ENCODE measurements at regions not wholly inside any gene's neighbourhood (a gene's known extent, or its start where the extent isn't known, plus 50 kb on each side); places are given as distances from the start of the nearest gene placed in this dataset.

DNA sequence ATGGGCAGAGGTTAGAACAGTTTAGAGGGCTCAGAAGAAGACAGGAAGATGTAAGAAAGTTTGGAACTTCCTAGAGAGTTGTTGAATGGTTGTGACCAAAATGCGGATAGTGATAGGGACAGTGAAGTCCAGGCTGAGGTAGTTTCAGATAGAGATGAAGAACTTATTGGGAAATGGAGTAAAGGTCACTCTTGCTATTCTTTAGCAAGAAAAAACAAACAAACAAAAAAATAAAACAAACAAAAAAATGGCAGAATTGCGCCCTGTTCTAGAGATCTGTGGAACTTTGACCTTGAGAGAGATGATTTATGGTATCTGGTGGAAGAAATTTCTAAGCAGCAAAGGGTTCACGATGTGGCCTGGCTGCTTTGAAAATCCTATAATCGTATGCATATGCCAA, 185.1 kb upstream of the SFRP2 start:
- SMC1A ChIA-PET (ENCODE audit: uncharacterized antibody, unreplicated experiment): no interaction called here
- 32% methylated on average over 4 of the region's 4 CpGs for WGBS (ENCODE audit: insufficient coverage, insufficient replicate concordance, low lambda C conversion rate, missing lambda C conversion rate)

More for the DNA sequence above, 185.1 kb upstream of the SFRP2 start:
- Histone ChIP-seq H3K4me3 (no peak overlapping the region), H3K9me3 (replicated peaks; ENCODE audit: control insufficient read depth, insufficient read depth, low read length) (no peaks in the 10 kb centered on the region; the same call in 2 of the 3 replicates), H3K27ac (ENCODE audit: control insufficient read depth, insufficient read depth) (no peak overlapping the region), H2AFZ (ENCODE audit: control insufficient read depth, low read depth, low read length) (no peak overlapping the region), H3K79me2 (ENCODE audit: control insufficient read depth, insufficient read depth, low read length) (no peaks in the 10 kb centered on the region), H3K4me2 (ENCODE audit: control insufficient read depth, insufficient read depth) (no peak overlapping the region), H3K36me3 (ENCODE audit: control insufficient read depth in 2 of 2, insufficient read depth in 2 of 2, low read length in 1 of 2) (no peaks in the 10 kb centered on the region), H3K9ac (ENCODE audit: control insufficient read depth, insufficient read depth, low read length) (no peak overlapping the region), H4K20me1 (ENCODE audit: control insufficient read depth, insufficient read depth) (no peaks in the 10 kb centered on the region), H3K27me3 (replicated peaks in 1 of 2; ENCODE audit: control insufficient read depth in 2 of 2, insufficient read depth in 2 of 2, low read length in 1 of 2) (no peaks in the 10 kb centered on the region), H3K4me1 (ENCODE audit: control insufficient read depth, insufficient read depth, low read length) (no peaks in the 10 kb centered on the region)
- CTCF ChIA-PET: no interaction called here
- intact Hi-C loops (cut with micrococcal nuclease; ENCODE audit: unreplicated experiment): no loop called here
- POLR2A ChIA-PET: no interaction called here
- TF ChIP-seq RUNX3 (IDR thresholded peaks at IDR 0.05; ENCODE audit: low read length) (no peak), IKZF2 (IDR thresholded peaks at IDR 0.05) (no peak), NFYB (IDR thresholded peaks at IDR 0.05; ENCODE audit: insufficient read depth, low read depth, low read length) (no peak), RFX5 (IDR thresholded peaks at IDR 0.05; ENCODE audit: low read depth, low read length) (no peak), NFIC (IDR thresholded peaks at IDR 0.05; ENCODE audit: low read depth, low read length) (no peak), FOS (IDR thresholded peaks at IDR 0.05; ENCODE audit: borderline replicate concordance, extremely low read depth, insufficient read length) (no peak), ZBTB40 (IDR thresholded peaks at IDR 0.05; ENCODE audit: borderline replicate concordance) (no peak), SP1 (IDR thresholded peaks at IDR 0.05; ENCODE audit: low read depth, low read length) (no peak), CHD2 (IDR thresholded peaks at IDR 0.05; ENCODE audit: borderline replicate concordance, low read depth, low read length) (no peak), EGR1 (IDR thresholded peaks at IDR 0.05; ENCODE audit: borderline replicate concordance in 1 of 2, low read depth in 2 of 2, low read length in 2 of 2) (no peak), PAX8 (IDR thresholded peaks at IDR 0.05) (no peak)
- TF ChIP-seq, protein P1, sequence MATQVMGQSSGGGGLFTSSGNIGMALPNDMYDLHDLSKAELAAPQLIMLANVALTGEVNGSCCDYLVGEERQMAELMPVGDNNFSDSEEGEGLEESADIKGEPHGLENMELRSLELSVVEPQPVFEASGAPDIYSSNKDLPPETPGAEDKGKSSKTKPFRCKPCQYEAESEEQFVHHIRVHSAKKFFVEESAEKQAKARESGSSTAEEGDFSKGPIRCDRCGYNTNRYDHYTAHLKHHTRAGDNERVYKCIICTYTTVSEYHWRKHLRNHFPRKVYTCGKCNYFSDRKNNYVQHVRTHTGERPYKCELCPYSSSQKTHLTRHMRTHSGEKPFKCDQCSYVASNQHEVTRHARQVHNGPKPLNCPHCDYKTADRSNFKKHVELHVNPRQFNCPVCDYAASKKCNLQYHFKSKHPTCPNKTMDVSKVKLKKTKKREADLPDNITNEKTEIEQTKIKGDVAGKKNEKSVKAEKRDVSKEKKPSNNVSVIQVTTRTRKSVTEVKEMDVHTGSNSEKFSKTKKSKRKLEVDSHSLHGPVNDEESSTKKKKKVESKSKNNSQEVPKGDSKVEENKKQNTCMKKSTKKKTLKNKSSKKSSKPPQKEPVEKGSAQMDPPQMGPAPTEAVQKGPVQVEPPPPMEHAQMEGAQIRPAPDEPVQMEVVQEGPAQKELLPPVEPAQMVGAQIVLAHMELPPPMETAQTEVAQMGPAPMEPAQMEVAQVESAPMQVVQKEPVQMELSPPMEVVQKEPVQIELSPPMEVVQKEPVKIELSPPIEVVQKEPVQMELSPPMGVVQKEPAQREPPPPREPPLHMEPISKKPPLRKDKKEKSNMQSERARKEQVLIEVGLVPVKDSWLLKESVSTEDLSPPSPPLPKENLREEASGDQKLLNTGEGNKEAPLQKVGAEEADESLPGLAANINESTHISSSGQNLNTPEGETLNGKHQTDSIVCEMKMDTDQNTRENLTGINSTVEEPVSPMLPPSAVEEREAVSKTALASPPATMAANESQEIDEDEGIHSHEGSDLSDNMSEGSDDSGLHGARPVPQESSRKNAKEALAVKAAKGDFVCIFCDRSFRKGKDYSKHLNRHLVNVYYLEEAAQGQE (IDR thresholded peaks at IDR 0.05; ENCODE audit: low read depth, low read length): no peak
- TF ChIP-seq, protein P2, sequence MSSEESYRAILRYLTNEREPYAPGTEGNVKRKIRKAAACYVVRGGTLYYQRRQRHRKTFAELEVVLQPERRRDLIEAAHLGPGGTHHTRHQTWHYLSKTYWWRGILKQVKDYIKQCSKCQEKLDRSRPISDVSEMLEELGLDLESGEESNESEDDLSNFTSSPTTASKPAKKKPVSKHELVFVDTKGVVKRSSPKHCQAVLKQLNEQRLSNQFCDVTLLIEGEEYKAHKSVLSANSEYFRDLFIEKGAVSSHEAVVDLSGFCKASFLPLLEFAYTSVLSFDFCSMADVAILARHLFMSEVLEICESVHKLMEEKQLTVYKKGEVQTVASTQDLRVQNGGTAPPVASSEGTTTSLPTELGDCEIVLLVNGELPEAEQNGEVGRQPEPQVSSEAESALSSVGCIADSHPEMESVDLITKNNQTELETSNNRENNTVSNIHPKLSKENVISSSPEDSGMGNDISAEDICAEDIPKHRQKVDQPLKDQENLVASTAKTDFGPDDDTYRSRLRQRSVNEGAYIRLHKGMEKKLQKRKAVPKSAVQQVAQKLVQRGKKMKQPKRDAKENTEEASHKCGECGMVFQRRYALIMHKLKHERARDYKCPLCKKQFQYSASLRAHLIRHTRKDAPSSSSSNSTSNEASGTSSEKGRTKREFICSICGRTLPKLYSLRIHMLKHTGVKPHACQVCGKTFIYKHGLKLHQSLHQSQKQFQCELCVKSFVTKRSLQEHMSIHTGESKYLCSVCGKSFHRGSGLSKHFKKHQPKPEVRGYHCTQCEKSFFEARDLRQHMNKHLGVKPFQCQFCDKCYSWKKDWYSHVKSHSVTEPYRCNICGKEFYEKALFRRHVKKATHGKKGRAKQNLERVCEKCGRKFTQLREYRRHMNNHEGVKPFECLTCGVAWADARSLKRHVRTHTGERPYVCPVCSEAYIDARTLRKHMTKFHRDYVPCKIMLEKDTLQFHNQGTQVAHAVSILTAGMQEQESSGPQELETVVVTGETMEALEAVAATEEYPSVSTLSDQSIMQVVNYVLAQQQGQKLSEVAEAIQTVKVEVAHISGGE (CRISPR knock-in tag; IDR thresholded peaks at IDR 0.05): no peak
- in situ Hi-C loops (cut with MboI): no loop called here
- DNase-seq (ENCODE audit: low read depth, low spot score) (no peak), ATAC-seq (no peak), FAIRE-seq (no peak)
- RAD21 ChIA-PET (ENCODE audit: unreplicated experiment): no interaction called here
- no TSS peak for BruUV-seq (replicated peaks)
